ENCODE measurements at regions not wholly inside any gene's neighbourhood (a gene's known extent, or its start where the extent isn't known, plus 50 kb on each side); places are given as distances from the start of the nearest gene placed in this dataset.

DNA sequence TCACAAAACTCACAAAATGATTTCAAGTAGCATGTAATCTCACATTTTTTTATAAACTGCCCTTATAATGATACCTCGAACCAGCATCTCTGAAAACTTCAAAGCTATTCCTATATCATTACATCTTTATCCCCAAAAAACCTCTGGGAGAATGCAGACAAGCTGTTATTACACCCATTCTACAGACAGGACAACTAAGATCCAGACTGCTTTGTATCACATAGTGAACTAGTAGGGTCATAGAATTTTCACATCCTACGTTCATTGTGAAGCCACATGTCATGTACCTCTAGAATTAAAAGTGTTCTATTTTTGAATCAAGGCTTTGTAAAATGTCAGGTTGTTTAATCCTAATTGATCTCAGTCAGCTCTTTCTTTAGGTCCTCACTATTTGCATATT is 98.7 kb upstream of the RAP2B start:
- no peaks in the 10 kb centered on the region for H3K36me3 Mint-ChIP-seq (ENCODE audit: low read depth)
- ATAC-seq (no peak), DNase-seq (ENCODE audit: low spot score) (no peak)
- no peak overlapping the region for H2AFZ ChIP-seq
- H3K27ac Mint-ChIP-seq: no peak overlapping the region
- no peaks in the 10 kb centered on the region for H3K9me2 ChIP-seq (ENCODE audit: insufficient read depth)
- no peaks in the 10 kb centered on the region for H3K79me2 ChIP-seq (replicated peaks; ENCODE audit: insufficient read depth)
- H3K9me3 Mint-ChIP-seq: no peaks in the 10 kb centered on the region
- TF ChIP-seq EZH2 (IDR thresholded peaks at IDR 0.05; ENCODE audit: low read depth, unreplicated experiment): no peak
- TF ChIP-seq STAT1 (IDR thresholded peaks at IDR 0.05; ENCODE audit: unreplicated experiment): no peak
- TF ChIP-seq, protein P1, sequence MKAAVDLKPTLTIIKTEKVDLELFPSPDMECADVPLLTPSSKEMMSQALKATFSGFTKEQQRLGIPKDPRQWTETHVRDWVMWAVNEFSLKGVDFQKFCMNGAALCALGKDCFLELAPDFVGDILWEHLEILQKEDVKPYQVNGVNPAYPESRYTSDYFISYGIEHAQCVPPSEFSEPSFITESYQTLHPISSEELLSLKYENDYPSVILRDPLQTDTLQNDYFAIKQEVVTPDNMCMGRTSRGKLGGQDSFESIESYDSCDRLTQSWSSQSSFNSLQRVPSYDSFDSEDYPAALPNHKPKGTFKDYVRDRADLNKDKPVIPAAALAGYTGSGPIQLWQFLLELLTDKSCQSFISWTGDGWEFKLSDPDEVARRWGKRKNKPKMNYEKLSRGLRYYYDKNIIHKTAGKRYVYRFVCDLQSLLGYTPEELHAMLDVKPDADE (IDR thresholded peaks at IDR 0.05): no peak
- TF ChIP-seq NANOG (IDR thresholded peaks at IDR 0.05; ENCODE audit: borderline replicate concordance): no peak
- no peak overlapping the region for H3K4me3 Mint-ChIP-seq
- no peaks in the 10 kb centered on the region for H3K27me3 ChIP-seq (ENCODE audit: insufficient read depth)
- H3K27me3 Mint-ChIP-seq (ENCODE audit: insufficient read depth, low read depth, poor library complexity): peaks cover 2% of the 10 kb centered on the region
- no peaks in the 10 kb centered on the region for H3F3A ChIP-seq (replicated peaks; ENCODE audit: low read depth)
- H3K27ac ChIP-seq (ENCODE audit: low read depth): no peak overlapping the region
- H3K4me2 ChIP-seq: no peak overlapping the region
- H3K4me1 ChIP-seq (ENCODE audit: insufficient read depth): no peaks in the 10 kb centered on the region
- no peaks in the 10 kb centered on the region for H3K36me3 ChIP-seq (ENCODE audit: insufficient read depth)
- no peaks in the 10 kb centered on the region for H3K4me1 Mint-ChIP-seq
- H4K20me1 ChIP-seq (replicated peaks; ENCODE audit: insufficient read depth): no peaks in the 10 kb centered on the region
- H3K4me3 ChIP-seq: no peak overlapping the region

DNA sequence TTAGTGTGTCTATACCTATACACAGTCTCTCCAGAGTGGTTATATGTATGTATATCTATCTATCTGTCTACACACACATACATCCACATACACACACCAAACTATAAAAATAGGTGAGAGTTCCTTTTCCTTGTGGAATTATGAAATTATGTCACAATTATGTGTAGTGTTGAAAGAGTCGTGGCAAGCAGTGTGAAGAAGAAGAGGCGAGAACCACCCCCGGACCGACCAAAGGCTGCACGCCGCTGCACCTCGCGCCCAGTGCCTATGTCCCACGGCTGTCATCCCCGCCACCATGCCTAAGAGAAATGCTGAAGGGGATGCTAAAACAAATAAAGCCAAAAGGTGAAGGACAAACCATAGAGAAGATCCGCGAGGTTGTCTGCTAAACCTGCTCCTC is 95.0 kb upstream of the RAP2B start:
- Histone ChIP-seq H3K79me2 (replicated peaks; ENCODE audit: insufficient read depth) (no peaks in the 10 kb centered on the region), H3K27ac (ENCODE audit: low read depth) (no peak overlapping the region), H3K4me1 (ENCODE audit: insufficient read depth) (no peaks in the 10 kb centered on the region), H3F3A (replicated peaks; ENCODE audit: low read depth) (no peaks in the 10 kb centered on the region), H2AFZ (no peak overlapping the region), H3K4me3 (no peak overlapping the region), H3K9me2 (ENCODE audit: insufficient read depth) (no peaks in the 10 kb centered on the region), H3K4me2 (no peak overlapping the region), H3K36me3 (ENCODE audit: insufficient read depth) (no peaks in the 10 kb centered on the region), H3K27me3 (ENCODE audit: insufficient read depth) (no peaks in the 10 kb centered on the region), H4K20me1 (replicated peaks; ENCODE audit: insufficient read depth) (no peaks in the 10 kb centered on the region)
- TF ChIP-seq, protein P1 (IDR thresholded peaks at IDR 0.05): no peak
- TF ChIP-seq EZH2 (IDR thresholded peaks at IDR 0.05; ENCODE audit: low read depth, unreplicated experiment): no peak
- TF ChIP-seq NANOG (IDR thresholded peaks at IDR 0.05; ENCODE audit: borderline replicate concordance): no peak
- TF ChIP-seq EZH2phosphoT487 (IDR thresholded peaks at IDR 0.05; ENCODE audit: unreplicated experiment): no peak
- TF ChIP-seq, protein P2, sequence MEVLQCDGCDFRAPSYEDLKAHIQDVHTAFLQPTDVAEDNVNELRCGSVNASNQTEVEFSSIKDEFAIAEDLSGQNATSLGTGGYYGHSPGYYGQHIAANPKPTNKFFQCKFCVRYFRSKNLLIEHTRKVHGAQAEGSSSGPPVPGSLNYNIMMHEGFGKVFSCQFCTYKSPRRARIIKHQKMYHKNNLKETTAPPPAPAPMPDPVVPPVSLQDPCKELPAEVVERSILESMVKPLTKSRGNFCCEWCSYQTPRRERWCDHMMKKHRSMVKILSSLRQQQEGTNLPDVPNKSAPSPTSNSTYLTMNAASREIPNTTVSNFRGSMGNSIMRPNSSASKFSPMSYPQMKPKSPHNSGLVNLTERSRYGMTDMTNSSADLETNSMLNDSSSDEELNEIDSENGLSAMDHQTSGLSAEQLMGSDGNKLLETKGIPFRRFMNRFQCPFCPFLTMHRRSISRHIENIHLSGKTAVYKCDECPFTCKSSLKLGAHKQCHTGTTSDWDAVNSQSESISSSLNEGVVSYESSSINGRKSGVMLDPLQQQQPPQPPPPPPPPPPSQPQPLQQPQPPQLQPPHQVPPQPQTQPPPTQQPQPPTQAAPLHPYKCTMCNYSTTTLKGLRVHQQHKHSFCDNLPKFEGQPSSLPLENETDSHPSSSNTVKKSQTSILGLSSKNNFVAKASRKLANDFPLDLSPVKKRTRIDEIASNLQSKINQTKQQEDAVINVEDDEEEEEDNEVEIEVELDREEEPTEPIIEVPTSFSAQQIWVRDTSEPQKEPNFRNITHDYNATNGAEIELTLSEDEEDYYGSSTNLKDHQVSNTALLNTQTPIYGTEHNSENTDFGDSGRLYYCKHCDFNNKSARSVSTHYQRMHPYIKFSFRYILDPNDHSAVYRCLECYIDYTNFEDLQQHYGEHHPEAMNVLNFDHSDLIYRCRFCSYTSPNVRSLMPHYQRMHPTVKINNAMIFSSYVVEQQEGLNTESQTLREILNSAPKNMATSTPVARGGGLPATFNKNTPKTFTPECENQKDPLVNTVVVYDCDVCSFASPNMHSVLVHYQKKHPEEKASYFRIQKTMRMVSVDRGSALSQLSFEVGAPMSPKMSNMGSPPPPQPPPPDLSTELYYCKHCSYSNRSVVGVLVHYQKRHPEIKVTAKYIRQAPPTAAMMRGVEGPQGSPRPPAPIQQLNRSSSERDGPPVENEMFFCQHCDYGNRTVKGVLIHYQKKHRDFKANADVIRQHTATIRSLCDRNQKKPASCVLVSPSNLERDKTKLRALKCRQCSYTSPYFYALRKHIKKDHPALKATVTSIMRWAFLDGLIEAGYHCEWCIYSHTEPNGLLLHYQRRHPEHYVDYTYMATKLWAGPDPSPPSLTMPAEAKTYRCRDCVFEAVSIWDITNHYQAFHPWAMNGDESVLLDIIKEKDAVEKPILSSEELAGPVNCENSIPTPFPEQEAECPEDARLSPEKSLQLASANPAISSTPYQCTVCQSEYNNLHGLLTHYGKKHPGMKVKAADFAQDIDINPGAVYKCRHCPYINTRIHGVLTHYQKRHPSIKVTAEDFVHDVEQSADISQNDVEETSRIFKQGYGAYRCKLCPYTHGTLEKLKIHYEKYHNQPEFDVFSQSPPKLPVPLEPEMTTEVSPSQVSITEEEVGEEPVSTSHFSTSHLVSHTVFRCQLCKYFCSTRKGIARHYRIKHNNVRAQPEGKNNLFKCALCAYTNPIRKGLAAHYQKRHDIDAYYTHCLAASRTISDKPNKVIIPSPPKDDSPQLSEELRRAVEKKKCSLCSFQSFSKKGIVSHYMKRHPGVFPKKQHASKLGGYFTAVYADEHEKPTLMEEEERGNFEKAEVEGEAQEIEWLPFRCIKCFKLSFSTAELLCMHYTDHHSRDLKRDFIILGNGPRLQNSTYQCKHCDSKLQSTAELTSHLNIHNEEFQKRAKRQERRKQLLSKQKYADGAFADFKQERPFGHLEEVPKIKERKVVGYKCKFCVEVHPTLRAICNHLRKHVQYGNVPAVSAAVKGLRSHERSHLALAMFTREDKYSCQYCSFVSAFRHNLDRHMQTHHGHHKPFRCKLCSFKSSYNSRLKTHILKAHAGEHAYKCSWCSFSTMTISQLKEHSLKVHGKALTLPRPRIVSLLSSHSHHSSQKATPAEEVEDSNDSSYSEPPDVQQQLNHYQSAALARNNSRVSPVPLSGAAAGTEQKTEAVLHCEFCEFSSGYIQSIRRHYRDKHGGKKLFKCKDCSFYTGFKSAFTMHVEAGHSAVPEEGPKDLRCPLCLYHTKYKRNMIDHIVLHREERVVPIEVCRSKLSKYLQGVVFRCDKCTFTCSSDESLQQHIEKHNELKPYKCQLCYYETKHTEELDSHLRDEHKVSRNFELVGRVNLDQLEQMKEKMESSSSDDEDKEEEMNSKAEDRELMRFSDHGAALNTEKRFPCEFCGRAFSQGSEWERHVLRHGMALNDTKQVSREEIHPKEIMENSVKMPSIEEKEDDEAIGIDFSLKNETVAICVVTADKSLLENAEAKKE (CRISPR knock-in tag; IDR thresholded peaks at IDR 0.05): no peak
- TF ChIP-seq CTCF (conservative IDR thresholded peaks at IDR 0.05; ENCODE audit: low read depth in 2 of 2): no peak
- no peak for TF ChIP-seq STAT1 (IDR thresholded peaks at IDR 0.05; ENCODE audit: unreplicated experiment)
- TF ChIP-seq POLR2AphosphoS5 (IDR thresholded peaks at IDR 0.05; ENCODE audit: low read depth): no peak
- Mint-ChIP-seq H3K36me3 (ENCODE audit: low read depth) (no peaks in the 10 kb centered on the region), H3K4me3 (no peak overlapping the region), H3K27me3 (ENCODE audit: insufficient read depth, low read depth, poor library complexity) (peaks cover 2% of the 10 kb centered on the region), H3K4me1 (no peaks in the 10 kb centered on the region), H3K27ac (no peak overlapping the region), H3K9me3 (no peaks in the 10 kb centered on the region)
- no peak for DNase-seq (ENCODE audit: low spot score)
- no peak for ATAC-seq

All from GM23338 (cell line).